ENCODE measurements at regions not wholly inside any gene's neighbourhood (a gene's known extent, or its start where the extent isn't known, plus 50 kb on each side); places are given as distances from the start of the nearest gene placed in this dataset.

GRCh38 chr1:30527511-30528140, 195.8 kb downstream of the MATN1 start:
- POLR2A ChIA-PET = no interaction called here
- Histone ChIP-seq H3K4me3 (no peak overlapping the region), H3K79me2 (ENCODE audit: control insufficient read depth, insufficient read depth, low read length) (no peaks in the 10 kb centered on the region), H3K9me3 (replicated peaks; ENCODE audit: control insufficient read depth, insufficient read depth, low read length) (no peaks in the 10 kb centered on the region), H3K4me1 (ENCODE audit: control insufficient read depth, insufficient read depth, low read length) (no peaks in the 10 kb centered on the region), H2AFZ (ENCODE audit: control insufficient read depth, low read depth, low read length) (no peak overlapping the region), H4K20me1 (ENCODE audit: control insufficient read depth, insufficient read depth) (no peaks in the 10 kb centered on the region), H3K9ac (ENCODE audit: control insufficient read depth, insufficient read depth, low read length) (no peak overlapping the region), H3K36me3 (ENCODE audit: control insufficient read depth in 2 of 2, insufficient read depth in 2 of 2, low read length in 1 of 2) (no peaks in the 10 kb centered on the region), H3K4me2 (ENCODE audit: control insufficient read depth, insufficient read depth) (no peak overlapping the region), H3K27me3 (replicated peaks in 1 of 2; ENCODE audit: control insufficient read depth in 2 of 2, insufficient read depth in 2 of 2, low read length in 1 of 2) (peaks cover 0 to 2% of the 10 kb centered on the region in 2 experiments; a peak in 2 of 4 replicates), H3K27ac (ENCODE audit: control insufficient read depth, insufficient read depth) (no peak overlapping the region)
- BruUV-seq (replicated peaks) = no TSS peak
- FAIRE-seq = no peak
- TF ChIP-seq MLLT1 (IDR thresholded peaks at IDR 0.05) (no peak), ZNF592 (IDR thresholded peaks at IDR 0.05) (no peak), ELK1 (IDR thresholded peaks at IDR 0.05; ENCODE audit: low read depth, low read length) (no peak), MYB (IDR thresholded peaks at IDR 0.05; ENCODE audit: borderline replicate concordance, low read depth, low read length) (no peak), TCF12 (IDR thresholded peaks at IDR 0.05; ENCODE audit: low read depth, low read length) (no peak), BRCA1 (IDR thresholded peaks at IDR 0.05; ENCODE audit: low read depth, low read length) (no peak), FOXM1 (IDR thresholded peaks at IDR 0.05; ENCODE audit: low read depth, low read length) (no peak), NRF1 (conservative IDR thresholded peaks at IDR 0.05; ENCODE audit: low read depth, low read length) (no peak), E2F8 (IDR thresholded peaks at IDR 0.05; ENCODE audit: low read depth, partially characterized antibody) (no peak), BCL3 (IDR thresholded peaks at IDR 0.05; ENCODE audit: borderline replicate concordance, insufficient read depth, low read depth, low read length, poor library complexity, severe bottlenecking) (no peak)
- in situ Hi-C loops (cut with MboI) = no loop called here
- ATAC-seq = no peak
- SMC1A ChIA-PET (ENCODE audit: uncharacterized antibody, unreplicated experiment) = no interaction called here
- RAD21 ChIA-PET (ENCODE audit: unreplicated experiment) = no interaction called here
- intact Hi-C loops (cut with micrococcal nuclease; ENCODE audit: unreplicated experiment) = no loop called here
- CTCF ChIA-PET = no interaction called here
- no peak for DNase-seq (ENCODE audit: low read depth, low spot score)
- WGBS (ENCODE audit: insufficient coverage, insufficient replicate concordance, low lambda C conversion rate, missing lambda C conversion rate) = 37% methylated on average over 13 of the region's 13 CpGs
